NCI-H526 (cell line): ENCODE measurements at regions not wholly inside any gene's neighbourhood (a gene's known extent, or its start where the extent isn't known, plus 50 kb on each side); places are given as distances from the start of the nearest gene placed in this dataset.
A peak's percentile ranks its signal among the peaks of the same experiment; 100 is the strongest.

Experiments
- DNase-seq, 2 experiments: peaks; one replicate each; lab custom pipeline; 2025; lab: John Stamatoyannopoulos, UW

DNA sequence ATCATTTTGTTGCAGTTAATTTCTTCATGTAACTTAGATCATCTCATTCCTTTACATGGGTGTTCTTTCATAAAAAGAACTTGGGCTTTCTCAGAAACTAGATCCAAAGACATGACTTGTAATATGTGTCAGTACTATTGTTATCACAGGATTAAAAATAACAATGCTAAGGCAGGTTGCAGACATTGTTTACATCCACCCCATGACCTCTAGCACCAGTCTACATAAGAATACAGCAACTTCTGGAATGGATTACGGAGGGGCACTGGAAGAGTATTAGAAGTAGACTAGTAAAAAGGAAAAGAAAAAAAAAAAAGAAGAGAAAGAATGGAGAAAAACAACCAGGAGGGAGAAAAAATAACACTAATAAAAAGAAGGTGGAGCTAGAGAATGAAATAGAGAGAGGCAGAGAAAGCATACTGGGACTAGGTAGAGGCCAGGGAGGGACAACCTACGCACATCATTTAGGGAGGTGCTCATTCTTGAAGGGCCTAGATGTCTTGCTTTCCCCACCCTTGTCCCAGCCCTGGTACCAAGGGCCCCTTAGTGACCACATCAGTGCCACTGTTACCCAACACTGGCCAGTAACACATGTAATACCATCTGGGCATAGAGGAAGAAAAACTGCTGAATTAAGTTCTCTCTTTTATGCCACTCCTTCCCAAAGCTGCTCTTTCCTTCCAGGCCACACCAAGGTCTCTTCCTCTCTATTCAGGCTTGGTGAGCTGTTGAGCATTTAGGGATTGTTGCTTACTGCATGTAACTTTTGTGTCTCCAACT, 70.6 kb upstream of the KLF7 start:
- no peak for DNase-seq

DNA sequence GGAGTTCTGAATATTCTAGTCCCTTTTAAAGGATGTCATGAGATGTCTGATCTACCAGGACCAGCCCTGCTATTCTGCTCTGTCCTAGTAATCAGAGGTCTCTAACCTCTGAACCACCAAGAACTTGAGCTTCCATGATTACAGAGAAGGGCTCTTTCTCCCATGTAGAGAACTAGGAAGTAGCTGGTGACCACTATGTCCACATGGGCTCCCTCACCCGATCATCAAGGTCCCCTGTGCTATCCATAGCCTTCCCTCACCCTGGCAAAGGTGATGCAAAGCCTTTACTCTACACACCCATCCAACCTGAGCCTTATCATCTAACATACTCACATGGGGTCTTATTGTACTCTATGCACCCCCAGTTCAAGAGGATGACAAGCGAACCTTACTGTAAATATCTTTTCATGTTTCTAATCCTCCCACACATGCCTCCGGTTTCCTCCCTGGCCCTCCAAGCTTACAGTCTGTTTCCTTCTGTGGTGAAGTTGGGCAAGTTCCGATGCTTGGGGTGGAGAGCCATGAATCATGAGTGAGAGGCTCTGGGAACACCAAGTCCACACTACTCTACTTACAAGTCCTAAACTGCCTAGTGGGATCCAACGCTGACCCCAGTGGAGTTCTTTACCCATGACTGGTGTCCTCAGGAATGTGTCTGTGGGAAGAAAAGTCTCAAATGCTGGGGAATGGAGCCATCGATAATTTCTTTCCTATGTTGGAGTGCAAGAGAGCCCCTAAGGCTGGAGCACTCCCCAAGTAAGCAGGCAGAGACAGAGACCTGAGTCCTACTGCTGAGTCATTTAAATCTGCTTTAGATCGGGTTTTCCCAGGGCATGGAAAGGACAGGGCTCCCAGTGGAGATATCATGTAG, 73.3 kb upstream of the KLF7 start:
- DNase-seq: peak in 1 of 2 experiments; percentile 31

DNA sequence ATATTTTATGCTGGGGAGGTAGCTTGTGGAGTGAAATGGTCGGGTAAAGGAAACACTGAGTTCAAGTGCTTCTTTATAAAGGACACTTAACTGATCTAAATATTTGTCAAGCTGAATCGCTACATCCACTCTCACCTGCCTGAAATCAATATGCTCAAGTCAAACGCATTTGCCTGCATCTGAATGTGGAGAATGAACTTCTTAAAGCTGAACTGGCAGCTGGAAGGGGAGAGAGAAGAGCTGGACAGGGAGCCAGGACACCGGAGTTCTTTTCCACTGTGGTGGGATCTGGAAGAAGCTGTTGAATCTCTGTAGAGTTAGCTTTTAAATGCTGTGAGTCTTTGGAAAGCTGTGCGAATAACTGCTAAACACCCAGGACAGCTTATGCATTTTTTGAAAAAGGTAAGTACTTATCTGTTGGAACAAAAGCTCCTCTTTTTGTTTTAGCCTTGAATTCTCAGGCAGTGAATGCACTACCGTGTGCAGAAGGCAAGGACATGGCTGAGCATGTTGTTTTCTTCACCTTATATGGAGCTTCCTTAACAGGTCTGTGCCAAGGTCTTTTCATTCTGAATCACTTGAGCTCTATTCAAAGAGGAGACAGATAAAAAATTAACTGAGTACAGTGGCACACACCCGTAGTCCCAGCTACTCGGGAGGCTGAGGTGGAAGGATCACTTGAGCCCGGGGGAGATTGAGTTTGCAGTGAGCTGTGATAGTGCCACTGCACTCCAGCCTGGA, 74.2 kb upstream of the KLF7 start:
- DNase-seq: peak; percentile 72 to 73

DNA sequence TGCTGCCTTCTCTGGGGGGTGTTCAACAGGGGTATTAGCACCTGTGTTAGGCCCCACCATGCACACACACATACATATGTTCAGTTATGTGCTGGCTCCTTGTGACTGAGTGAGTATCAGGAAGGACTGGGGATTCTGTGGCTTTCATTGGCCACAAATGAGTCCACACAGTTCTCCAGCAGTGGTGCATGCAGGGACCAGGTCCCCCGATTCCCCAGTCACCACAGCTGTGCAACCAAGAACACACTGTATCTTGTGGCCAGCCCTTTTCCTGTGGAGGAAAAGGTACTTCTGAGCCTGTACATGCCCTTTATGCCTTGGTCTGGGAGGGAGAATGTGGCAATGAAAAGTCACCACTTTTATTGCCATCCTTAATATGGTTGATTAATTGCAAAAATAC, 74.9 kb upstream of the KLF7 start:
- DNase-seq: no peak

DNA sequence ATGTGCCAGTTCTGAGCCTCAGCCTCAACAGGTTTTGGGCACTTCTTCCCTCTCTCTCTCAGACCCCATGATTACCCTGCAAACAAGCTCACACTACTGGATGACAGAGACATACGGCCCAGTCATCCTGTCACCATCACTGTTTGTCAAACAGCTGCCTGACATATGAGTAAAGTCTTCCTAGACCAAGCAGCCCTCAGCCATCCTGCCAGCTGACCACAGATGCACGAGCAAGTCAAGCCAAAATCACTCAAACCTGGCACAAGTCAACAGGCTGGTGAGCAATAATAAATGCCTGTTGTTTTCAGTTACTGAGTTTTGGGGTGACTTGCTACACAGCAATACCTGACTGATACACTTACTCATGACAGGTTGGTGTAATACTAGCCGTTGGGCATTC, 75.5 kb upstream of the KLF7 start:
- DNase-seq: no peak

DNA sequence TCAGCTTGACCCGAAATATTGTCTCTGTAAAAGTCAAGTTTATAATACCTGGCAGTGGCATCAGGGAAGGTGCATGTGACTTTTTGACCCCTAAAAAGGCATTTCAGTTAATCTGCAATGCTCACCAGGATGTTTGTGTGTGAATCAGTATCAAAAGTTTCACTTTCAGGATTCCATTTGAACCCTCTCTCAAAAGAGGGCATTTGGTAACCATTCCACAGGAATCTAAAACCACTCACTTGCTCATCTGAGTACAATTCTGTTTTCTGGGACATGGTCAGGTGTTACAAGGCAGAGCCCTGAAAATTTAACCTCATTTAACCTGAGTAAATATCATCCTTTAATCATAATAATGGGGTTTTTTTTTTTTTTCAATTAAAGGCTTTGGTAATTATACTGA, 77.9 kb upstream of the KLF7 start:
- DNase-seq: no peak

DNA sequence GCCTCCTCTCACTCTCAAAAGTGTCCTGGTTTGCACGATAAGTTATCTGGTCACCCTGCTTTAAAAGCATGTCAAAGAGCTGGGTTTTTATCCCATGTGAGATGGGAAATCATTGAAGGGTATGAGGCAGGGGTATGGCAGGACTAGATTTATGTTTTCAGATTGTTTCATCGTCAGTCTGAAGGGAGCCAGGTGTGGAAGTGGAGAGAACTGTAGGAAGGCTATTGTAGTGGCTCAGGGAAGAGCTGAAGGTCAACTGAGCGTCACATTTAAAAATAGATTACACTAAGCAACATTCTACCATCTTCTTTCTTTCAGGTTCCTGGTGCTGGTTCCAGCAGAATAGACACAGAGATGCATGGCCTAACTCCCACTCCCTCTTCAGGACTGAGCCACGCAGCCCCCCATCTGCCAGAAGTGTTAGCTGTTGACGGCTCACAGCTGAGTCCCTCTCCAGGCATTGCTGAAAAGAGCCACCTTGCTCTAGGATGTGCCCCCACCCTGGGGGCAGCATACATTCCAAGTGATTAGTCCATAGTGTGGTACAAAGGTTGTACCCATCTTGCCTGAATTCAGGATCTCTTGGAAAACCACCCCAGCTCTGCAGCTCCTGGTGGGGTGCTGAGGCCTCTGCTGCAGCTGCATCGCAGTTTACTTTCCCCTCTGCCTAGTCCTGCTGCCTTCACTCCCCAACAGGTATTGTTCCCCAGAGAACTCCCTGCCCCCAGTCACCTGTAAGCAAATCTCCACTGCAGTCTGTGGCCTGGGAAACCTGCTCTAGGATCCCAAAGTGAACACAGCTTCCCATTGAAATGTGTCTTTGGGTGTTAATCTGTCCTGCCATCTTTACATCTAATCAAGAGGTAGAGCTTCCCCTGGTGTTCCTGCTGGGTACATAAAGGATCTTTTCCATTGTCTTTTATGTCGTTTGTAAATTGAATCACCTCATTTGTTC, 79.5 kb upstream of the KLF7 start:
- peak; percentile 97 to 98 for DNase-seq

DNA sequence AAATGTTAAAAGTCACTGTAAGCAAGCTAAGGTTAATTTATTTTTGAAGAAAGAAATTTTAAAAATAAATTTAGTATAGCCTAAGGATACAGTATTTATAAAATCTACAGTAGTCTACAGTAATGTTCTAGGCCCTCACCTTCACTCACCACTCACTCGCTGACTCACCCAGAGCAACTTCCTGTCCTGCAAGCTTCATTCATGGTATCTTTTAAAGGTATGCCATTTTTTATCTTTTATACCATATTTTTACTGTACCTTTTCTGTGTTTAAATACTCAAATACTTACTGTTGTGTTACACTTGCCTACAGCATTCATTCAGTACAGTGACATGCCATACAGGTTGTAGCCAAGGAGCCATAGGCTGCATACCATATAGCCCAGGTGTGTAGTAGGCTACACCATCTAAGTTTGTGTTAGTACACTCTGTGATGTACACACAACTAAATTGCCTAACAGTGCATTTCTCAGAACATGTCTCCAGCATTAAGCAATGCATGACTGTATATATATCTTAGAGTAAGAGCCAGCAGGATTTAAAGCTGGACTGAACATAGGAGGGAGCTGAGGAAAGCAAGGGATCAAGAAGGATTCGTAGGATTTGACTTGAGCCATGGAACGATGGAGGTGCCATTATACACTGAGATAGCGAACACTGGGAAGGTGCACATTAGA, 83.1 kb upstream of the KLF7 start:
- no peak for DNase-seq

DNA sequence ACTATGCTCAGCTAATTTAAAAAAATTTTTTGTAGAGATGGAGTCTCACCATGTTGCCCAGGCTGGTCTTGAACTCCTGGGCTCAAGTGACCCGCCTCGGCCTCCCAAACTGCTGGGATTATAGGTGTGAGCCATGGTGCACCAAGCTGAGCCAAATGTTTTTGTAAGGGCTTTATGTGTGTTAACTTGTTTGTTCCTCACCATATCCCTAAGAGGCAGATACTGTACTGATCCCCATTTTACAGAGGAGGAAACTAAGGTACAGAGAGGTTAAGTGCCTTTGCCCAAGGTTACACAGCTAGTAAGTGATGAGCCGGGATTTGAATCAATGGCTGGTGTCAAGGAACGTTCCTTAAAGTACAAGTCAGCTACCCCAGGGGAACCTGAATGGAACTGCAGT, 85.3 kb upstream of the KLF7 start:
- no peak for DNase-seq

DNA sequence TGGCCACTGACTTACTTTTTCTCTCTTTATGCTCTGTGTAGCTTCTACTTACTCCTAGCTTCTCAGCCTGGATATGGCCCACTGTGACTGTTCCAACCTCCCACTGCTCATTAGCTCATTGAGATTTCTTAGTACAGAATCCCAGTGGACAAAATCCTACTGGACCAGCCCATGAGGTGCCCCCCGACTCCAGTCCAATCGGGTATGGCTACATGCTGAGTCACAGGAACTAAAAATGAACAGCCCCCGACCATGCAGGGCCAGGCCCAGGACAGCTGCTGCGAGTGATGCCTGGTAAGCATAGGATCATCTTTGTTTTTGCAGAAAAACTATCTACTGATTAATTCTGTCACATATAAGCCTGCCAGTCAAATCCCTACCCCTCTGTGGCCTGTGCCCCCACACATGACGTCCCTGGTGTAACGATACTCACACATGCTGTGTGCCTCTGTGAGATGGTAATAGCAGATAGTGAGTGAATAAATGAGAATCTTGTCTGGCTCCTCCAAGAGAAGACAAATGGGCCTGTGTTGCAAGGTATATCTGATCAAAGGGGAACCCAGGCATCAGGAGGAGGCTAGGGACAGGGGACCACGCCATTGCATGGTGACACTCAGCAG, 85.9 kb upstream of the KLF7 start:
- DNase-seq: no peak

DNA sequence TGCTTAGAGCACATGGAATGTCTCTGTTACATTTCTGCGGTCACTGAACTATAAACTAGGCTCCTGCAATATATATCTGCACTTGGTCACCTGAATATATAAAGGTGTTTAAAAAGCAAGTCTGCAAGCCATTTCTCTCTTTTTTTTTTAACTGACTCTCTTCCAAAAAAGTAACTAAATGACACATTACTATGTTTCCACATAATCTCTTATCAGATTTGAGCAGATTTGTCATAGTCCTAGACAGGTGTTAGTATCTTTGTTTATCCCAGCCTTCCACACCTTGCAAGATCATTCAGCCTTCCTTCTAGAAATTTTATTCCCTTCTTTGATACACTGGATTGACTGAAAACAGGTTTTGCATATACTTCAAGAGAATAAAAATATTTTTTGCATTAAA, 86.7 kb upstream of the KLF7 start:
- DNase-seq: no peak

DNA sequence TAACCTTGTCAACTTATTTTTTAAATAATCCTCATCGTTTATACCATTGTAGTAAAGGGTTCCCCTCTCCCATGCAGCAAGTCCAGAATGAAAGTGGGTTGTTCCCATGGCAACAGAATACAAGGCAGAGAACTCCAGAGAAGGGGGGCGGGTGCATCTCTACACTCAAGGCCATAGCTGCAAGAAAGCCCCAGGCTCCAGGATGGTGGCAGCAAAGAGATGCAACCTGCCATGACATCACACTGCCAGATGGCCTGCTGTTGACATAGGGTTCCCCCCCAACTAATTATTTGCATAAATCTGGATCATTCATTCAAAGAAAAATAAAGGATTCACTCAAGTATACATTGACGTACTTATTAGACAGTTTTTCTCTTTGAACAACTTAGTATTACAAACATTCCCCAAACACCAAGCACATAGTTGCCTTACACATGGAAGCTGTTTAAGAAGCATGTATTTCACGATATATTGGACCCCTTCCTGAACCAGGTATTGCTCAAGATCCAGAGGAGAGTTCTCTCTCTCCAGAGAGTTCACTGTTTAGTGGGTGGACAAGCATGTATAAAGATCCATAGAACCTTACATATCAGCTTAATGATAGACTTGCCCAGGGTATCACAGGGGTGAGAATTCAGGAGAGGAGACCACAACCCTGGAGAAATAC, 87.4 kb upstream of the KLF7 start:
- DNase-seq: peak in 1 of 2 experiments; percentile 11

DNA sequence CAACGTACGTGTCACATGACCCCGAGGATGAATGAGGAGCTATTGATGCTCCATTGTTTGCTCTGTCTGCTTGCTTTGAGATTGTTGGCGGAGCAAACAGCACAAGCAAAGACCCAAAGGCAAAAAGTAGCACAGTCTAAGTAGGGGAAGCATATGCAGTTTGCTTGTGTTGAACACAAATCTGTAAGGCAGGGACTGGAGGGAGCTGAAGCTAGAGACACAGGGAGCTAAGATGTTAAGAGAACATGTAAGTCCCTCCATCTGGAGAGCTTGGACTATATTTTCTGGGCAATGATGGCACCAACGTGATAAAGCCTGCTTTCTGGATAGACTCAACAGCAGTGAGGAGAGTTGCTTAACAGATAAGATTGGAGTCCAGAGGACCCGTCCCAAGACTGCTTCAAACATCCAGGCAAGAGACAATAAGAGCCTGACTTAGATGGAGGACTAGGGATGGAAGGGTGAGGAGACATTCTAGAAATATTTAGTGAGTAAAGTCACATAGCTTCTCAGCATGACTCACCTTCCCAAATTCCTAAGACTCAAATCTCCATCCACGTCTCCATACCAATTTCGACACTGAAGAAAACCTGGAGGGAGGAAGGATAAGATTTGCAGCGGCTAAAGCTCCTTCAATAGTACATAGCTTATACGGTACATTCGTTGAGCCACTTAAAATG, 88.1 kb upstream of the KLF7 start:
- DNase-seq: no peak

DNA sequence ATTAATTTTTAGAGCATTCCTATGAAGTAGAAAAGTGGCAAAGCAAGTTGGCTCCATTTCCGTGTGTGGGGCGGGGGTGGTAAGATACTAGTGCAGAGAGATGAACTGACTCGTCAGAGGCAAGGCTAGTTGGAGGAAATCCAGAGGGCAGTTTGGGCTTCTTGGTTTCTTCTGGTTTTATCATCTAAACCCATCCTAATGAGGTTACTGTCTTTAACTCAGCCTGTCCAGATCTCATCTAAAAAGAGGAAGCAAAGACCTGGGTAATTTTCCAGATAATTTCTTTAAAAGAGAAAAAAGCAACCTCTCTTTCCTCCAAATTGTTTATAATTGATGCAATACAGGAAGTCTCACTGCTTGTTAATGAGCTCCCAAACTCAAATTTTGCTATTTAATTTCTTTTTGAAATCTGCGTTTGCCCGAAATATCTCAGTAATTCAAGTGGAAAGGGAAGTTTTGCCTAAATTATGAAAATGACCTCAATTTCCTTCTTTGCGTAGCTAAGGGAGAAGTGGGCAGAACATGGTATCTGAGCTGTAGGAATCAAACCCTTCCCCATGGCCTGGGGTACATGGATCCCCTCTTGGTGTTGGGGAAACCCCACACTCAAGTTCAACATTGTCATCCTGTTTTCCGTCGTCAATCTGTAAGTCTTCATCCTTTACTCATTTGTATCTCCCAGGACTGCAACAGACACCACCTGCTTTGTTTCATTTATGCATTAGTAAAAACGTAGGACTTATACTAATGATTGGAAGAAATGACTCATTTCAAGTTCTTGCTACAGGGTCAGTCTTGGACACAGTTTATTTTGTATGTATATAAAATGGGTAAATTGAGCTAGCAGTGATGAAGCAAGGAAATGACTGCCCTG, 89.1 kb upstream of the KLF7 start:
- DNase-seq: no peak

DNA sequence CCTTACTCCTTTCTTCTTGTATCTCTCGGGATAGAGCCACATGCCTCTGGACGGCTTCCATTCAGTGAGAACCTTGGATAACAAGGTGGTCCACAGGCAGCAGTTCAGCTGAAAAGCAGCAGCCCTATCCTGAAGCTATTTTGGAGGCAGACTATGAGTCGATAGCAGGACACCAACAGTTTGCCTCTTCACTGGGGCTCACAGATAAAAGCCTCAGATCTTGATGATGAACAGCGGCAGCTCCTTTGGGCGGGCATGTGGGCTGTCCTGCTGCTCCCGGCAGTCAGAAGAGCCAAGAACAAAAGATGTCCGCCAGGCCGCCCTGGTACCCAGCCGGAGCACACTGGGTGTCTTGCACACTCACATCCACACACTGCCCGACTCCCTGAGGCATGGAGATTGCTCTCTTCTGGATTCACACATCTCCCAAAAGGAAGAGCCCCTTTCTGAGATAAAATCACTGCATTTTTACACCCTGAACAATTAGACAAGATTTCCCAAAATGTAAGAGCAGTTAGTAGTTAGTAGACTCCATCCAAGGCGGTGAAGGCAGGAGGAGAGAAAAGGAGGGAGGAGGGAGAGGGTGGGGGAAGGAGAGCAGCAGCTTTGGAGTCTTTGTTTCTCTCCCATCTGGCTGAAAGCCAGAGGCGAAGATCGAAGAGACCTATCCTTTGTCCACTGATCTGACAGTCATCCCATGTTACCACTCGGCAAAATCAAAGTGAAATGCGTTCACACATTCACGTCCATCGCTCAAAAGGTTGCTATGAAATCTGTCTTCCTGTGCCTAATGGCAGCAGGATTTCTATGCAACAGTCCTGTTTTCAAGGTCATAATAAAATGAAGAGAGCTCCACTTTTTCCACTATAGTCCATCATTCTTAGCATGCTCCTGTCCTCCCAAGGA, 90.1 kb upstream of the KLF7 start:
- no peak for DNase-seq

DNA sequence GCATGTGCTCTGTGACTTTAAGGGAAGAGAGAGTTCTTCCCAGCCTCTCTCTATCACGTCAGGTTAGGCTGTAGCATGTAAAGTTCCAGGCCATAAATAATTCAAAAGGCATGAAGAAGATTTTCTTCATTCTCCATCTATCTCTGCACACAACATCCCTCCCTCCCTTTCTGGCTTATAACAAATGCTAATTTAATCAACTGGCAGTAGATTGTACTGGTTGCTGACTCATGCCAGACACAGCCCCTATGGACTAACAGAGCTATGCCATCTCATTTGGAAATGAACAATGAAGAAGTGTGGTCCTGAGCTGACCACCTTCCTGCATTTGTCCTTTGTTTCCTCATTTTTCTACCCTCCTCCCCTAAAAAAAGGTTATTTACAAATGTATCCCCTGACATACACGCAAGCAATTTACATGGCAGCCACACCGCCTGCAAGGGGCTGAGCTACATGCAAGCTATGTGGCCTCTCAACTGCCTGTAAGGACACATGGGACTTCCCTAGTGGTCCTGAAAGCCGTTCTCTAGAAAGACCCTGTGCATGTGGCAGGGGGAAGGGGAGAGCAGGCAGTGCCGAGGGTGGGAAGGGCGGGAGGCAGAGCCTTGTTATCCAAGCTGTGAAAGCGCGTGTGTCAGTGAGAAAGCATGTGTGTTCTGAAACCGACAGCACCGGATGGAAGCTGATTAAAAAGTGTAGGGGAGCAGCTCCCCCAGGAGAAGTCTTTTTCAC, 90.9 kb upstream of the KLF7 start:
- peak; percentile 32 to 39 for DNase-seq
